Right lobe of liver (tissue), 6 donors: ENCODE measurements at regions not wholly inside any gene's neighbourhood (a gene's known extent, or its start where the extent isn't known, plus 50 kb on each side); places are given as distances from the start of the nearest gene placed in this dataset.

Experiments
- ATAC-seq, 4 donors: fragments of 200-7000 bp; cut with Tn5 transposase; one replicate each; pipeline ENCODE4 v1.9.1; 2020; ENCODE audit warnings: mild to moderate bottlenecking in 4 of 4, moderate library complexity in 4 of 4
- DNase-seq, 3 donors: peaks; one replicate each; pipeline ENCODE4 v3.0.0-alpha.2; 2020
- H3K27ac ChIP-seq, 3 donors: fragments of 200-600 bp; one replicate each; pipeline ENCODE4 v1.8.0; 2022
- H3K27me3 ChIP-seq, 2 donors: fragments of 200-600 bp; one replicate each; pipeline ENCODE4 v1.8.0; 2022
- H3K36me3 ChIP-seq, 4 donors: fragments of 200-600 bp; sonication (generic) in 1 of 4; one replicate each; pipeline versions ENCODE4 v1.5.1 to v1.8.0; 2017 to 2022; ENCODE audit warnings: control low read depth in 1 of 4
- H3K4me1 ChIP-seq, 4 donors: fragments of 200-600 bp; sonication (generic) in 1 of 4; one replicate each; pipeline versions ENCODE4 v1.5.1 to v1.8.0; 2017 to 2022; ENCODE audit warnings: control low read depth in 1 of 4
- H3K4me3 ChIP-seq, 3 donors: fragments of 200-600 bp; one replicate each; pipeline ENCODE4 v1.8.0; 2022
- H3K9me3 ChIP-seq, 4 donors: fragments of 200-600 bp; sonication (generic) in 1 of 4; one replicate each; pipeline versions ENCODE4 v1.5.1 to v1.8.0; 2017 to 2022; ENCODE audit warnings: control low read depth in 1 of 4
- POLR2A ChIP-seq: fragments of 450-650 bp; IDR thresholded peaks from one replicate; pipeline ENCODE4 v1.6.1; 2017; ENCODE audit warnings: antibody characterized with exemption, mild to moderate bottlenecking
- WGBS: methylation state at CpG from one replicate; pipeline ENCODE4 v1.1.6; 2018; ENCODE audit warnings: low coverage, low lambda C conversion rate; ENCODE audit not compliant: insufficient coverage; ENCODE audit errors: missing lambda C conversion rate; 5-methylcytosine and 5-hydroxymethylcytosine counted together
- intact Hi-C, 2 donors: fragments of 100-400 bp; cut with DNase I; formaldehyde crosslinking; loops; one replicate each; pipeline versions ENCODE4 v1.11.2 to v1.14.1; 2022
- TF ChIP-seq, protein P1 (sequence below), 4 donors: fragments of 200-600 bp in 3 of 4; fragments of 450-650 bp in 1 of 4; IDR thresholded peaks; one replicate each; pipeline versions ENCODE4 v1.5.1 to v1.8.0; 2016 to 2022; ENCODE audit warnings: antibody characterized with exemption in 4 of 4, mild to moderate bottlenecking in 2 of 4
- donor health status: DM: no; HTN: yes; CAD: no.
- donor health status: DM: no; HTN: no; CAD: no.
- donor health status: DM: no; HTN: no; CAD: no.
- donor health status: DM: no; HTN: yes; CAD: no.
- donor health status: DM: no; HTN: yes; CAD: no.

DNA sequence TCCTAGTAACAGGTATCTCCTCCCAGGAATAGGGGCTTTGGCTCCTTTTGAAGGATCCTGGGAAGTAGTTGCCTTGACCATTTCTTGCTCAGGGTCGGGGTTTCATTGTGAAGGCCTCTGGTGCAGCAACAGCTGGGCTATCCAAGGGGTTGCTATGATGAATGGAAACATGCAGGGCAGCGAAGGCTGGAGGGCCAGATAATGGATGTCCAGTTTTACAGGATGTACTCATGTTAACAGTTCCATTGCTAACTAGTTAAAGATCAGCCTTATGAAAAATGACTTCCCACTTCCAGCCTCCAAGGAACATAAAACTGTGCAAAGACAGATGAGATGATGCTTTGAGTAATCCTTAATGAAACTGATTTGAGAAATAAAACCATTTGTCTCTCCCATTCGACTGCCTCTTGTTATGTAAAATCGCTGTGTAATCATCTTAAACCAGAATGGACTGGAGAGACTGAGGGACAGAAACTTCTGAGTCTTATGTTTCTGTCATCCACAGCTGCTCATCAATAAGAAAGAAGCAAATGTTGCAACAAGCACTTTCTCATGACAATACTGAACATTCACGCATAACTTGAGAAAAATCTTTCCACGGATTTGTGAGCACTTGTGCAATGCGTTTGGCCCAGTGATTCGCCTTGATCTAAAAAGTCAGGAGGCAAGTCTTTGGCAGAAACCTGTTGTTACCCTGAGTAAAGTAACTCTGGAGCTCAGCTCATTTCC, 473.5 kb upstream of the RGMA start:
- intact Hi-C loops: no loop called here

GRCh38 chr15:93557696-93558095, 468.7 kb upstream of the RGMA start:
- ATAC-seq (no peak), DNase-seq (no peak)
- intact Hi-C loops: no loop called here
- H3K4me1 ChIP-seq: no peaks in the 10 kb centered on the region
- no peaks in the 10 kb centered on the region for H3K27me3 ChIP-seq
- H3K36me3 ChIP-seq: no peaks in the 10 kb centered on the region
- H3K9me3 ChIP-seq: no peaks in the 10 kb centered on the region
- no peak overlapping the region for H3K27ac ChIP-seq
- WGBS: 62% methylated on average over 1 of the region's 1 CpG
- H3K4me3 ChIP-seq: no peak overlapping the region
- TF ChIP-seq, protein P1, sequence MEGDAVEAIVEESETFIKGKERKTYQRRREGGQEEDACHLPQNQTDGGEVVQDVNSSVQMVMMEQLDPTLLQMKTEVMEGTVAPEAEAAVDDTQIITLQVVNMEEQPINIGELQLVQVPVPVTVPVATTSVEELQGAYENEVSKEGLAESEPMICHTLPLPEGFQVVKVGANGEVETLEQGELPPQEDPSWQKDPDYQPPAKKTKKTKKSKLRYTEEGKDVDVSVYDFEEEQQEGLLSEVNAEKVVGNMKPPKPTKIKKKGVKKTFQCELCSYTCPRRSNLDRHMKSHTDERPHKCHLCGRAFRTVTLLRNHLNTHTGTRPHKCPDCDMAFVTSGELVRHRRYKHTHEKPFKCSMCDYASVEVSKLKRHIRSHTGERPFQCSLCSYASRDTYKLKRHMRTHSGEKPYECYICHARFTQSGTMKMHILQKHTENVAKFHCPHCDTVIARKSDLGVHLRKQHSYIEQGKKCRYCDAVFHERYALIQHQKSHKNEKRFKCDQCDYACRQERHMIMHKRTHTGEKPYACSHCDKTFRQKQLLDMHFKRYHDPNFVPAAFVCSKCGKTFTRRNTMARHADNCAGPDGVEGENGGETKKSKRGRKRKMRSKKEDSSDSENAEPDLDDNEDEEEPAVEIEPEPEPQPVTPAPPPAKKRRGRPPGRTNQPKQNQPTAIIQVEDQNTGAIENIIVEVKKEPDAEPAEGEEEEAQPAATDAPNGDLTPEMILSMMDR (IDR thresholded peaks at IDR 0.05): no peak

More for the DNA sequence above, 473.5 kb upstream of the RGMA start:
- 69% methylated on average over 7 of the region's 8 CpGs for WGBS
- H3K4me1 ChIP-seq: no peaks in the 10 kb centered on the region
- no peak overlapping the region for H3K27ac ChIP-seq
- DNase-seq (no peak), ATAC-seq (no peak)
- no peaks in the 10 kb centered on the region for H3K9me3 ChIP-seq
- no peaks in the 10 kb centered on the region for H3K36me3 ChIP-seq
- no peaks in the 10 kb centered on the region for H3K27me3 ChIP-seq
- TF ChIP-seq, protein P1 (IDR thresholded peaks at IDR 0.05): no peak
- no peak for TF ChIP-seq POLR2A
- H3K4me3 ChIP-seq: no peak overlapping the region

- ATAC-seq (no peak), DNase-seq (no peak)
- 17% methylated on average over 2 of the region's 3 CpGs for WGBS
- Histone ChIP-seq H3K27me3 (no peaks in the 10 kb centered on the region), H3K4me3 (no peak overlapping the region), H3K27ac (no peak overlapping the region), H3K9me3 (no peaks in the 10 kb centered on the region), H3K4me1 (no peaks in the 10 kb centered on the region), H3K36me3 (no peaks in the 10 kb centered on the region)
- intact Hi-C loops: no loop called here
- TF ChIP-seq POLR2A: no peak
- TF ChIP-seq, protein P1 (IDR thresholded peaks at IDR 0.05): no peak
These were observed 464.3 kb upstream of the RGMA start for GRCh38 chr15:93553167-93553935.

- no peak for ATAC-seq
- TF ChIP-seq POLR2A: no peak
- TF ChIP-seq, protein P1 (IDR thresholded peaks at IDR 0.05): no peak
- Histone ChIP-seq H3K9me3 (no peaks in the 10 kb centered on the region), H3K27ac (no peak overlapping the region), H3K27me3 (no peaks in the 10 kb centered on the region), H3K4me1 (no peaks in the 10 kb centered on the region), H3K36me3 (no peaks in the 10 kb centered on the region), H3K4me3 (no peak overlapping the region)
- DNase-seq: no peak
- 34% methylated on average over 3 of the region's 3 CpGs for WGBS
- intact Hi-C loops: no loop called here
These were observed 454.1 kb upstream of the RGMA start for GRCh38 chr15:93543093-93543492.
